HG03175 (cell line): ENCODE measurements at regions not wholly inside any gene's neighbourhood (a gene's known extent, or its start where the extent isn't known, plus 50 kb on each side); places are given as distances from the start of the nearest gene placed in this dataset.

Source experiments
- ATAC-seq: cut with Tn5 transposase; IDR thresholded peaks from one replicate; pipeline ENCODE4 v1.9.1; 2021; ENCODE audit warnings: mild to moderate bottlenecking, moderate library complexity; ENCODE audit not compliant: unreplicated experiment

- no peak for ATAC-seq
Measured at GRCh38 chr2:145315053-145315452, 795.1 kb upstream of the ZEB2 start.

DNA sequence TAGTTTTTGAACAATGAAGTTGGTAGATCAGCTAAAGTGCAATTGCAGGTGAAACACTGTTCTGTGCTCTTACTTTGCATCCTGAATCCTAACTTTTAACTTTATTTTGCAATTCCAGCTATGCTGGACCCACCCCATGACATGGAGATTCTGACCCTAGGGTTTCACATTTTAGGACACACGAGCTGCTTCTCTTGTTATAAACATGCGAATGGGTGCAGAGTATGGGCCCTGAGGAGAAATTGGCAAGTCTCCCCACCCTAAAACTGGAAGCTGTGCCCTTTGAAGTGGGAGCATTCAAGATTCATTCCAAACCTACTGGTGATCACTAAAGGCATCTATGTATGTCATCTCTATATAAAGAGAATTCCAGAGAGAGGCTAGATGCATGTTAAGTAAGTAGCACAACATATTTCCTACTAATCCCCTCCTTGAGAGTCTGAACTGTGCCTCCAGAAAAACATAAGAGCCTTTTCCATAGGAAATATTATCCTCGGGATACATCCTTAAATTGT, 794.3 kb upstream of the ZEB2 start:
- ATAC-seq = no peak

DNA sequence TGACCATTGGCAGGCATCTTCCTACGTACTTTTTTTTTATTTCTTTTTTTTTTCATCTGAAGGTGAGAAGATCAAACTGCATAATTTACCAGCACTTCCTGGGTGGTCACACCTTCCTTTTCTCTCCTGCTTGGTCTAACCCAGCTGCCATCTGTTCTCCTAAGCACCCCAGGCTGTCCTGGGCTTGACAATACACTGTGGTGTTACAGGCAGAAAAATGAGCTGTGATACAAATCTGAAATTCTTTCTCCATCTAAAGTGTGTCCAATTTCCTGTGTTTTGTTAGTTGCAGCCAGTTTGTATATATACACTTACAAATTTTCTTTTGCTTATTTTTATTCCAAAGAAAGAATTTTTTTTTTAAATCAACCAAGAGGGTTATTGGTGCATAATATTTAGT, 786.0 kb upstream of the ZEB2 start:
- ATAC-seq = no peak

DNA sequence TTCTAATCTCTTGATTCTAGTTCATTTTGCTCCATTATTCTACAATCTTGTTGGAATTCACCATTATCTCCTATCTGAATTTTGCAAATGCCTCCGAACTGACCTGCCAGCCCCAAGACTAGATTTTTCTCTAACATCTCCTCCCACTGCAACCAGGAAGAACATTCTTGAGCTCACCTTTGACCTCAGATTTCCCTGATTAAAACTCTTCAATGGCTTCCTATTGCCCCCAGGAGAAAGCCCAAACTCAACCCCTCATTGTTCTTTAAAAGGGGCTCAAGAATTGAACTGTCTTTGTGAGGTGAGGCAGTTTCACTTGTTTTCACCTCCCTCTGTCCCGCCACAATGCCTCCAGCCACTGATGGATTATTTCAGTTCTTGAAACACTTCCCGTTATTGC, 784.6 kb upstream of the ZEB2 start:
- no peak for ATAC-seq

- ATAC-seq = no peak
Measured at GRCh38 chr2:145303536-145303935, 783.6 kb upstream of the ZEB2 start.

DNA sequence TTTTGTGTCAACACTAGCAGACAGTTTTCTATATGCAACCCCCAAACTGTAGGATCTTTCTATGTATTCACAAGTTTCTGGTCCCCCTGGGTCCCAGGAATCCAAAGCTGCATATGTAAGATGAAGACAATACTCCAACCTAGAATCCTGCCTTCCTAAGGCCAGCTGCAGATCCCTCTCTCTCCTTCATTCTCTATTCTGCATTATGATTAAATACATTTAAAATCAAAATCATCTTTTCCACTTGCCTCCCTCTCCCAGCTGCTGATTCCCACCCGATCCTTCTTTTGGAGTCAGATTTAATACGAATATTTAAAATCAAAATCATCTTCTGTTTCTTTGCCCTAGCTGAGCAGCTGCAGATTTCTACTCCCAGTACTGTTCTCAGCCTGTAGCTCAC, 783.0 kb upstream of the ZEB2 start:
- ATAC-seq = no peak

GRCh38 chr2:145302451-145302850, 782.5 kb upstream of the ZEB2 start:
- ATAC-seq = no peak

GRCh38 chr2:145299368-145299767, 779.4 kb upstream of the ZEB2 start:
- no peak for ATAC-seq

GRCh38 chr2:145292166-145292565, 772.2 kb upstream of the ZEB2 start:
- no peak for ATAC-seq

DNA sequence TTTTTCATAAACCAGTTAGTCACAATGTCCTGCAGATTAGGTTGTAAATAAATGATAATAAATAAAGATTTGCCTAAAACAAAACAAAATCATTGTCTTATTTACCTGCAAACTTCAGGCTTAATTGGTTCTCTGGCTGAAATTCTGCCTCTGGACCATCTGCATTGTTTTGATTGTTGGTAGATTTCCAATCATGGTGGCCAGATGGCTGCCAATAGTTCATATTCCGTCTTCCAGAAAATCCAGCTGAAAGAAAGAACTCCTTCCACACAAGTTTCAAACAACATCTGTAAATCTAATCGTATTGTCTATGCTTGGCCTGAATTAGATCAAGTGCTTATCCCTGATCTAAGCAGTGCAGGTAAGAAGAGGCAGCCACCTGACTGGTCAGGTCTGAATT, 771.1 kb upstream of the ZEB2 start:
- no peak for ATAC-seq

- no peak for ATAC-seq
Measured at GRCh38 chr2:145289946-145290345, 770.0 kb upstream of the ZEB2 start.

GRCh38 chr2:145288650-145289496, 769.0 kb upstream of the ZEB2 start:
- no peak for ATAC-seq

- no peak for ATAC-seq
Measured at GRCh38 chr2:145287736-145288135, 767.8 kb upstream of the ZEB2 start.

GRCh38 chr2:145286716-145287275, 766.9 kb upstream of the ZEB2 start:
- no peak for ATAC-seq

DNA sequence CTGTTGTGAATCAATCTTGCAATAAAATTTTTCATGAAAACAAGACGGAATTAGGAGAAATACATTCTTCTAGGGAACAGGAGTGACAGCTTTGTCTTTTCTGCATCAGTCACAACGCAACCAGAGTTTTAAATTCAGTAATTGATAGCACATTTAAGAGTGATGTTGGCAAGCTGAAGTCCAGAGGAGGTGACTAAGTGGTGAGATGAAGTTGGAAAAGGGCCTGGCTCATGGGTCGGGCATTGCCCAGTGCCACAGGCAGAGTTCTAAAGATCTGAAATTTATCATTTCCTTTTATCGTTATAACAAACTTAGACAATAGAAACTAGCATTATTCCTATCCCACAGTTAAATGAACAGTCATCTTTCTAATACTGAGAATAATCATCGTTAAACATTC, 764.6 kb upstream of the ZEB2 start:
- ATAC-seq = no peak

DNA sequence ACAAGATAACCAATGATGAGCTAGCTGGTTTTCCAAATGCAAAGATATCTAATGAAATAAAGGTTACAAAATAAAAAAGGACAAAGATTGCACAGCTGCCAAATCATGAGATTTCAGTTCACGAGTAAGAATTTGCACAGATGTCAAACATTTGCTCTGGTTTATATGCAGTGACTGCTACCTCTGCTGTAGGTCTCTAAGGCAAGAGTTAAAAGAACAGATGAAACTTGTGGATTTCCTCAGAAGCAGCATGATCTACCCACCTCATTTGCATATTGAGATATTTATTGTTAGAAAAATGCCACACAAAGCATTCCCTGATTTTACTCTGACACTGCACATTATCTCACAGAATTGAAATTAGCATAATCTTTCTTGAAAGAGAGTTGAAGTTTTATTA, 763.2 kb upstream of the ZEB2 start:
- no peak for ATAC-seq

DNA sequence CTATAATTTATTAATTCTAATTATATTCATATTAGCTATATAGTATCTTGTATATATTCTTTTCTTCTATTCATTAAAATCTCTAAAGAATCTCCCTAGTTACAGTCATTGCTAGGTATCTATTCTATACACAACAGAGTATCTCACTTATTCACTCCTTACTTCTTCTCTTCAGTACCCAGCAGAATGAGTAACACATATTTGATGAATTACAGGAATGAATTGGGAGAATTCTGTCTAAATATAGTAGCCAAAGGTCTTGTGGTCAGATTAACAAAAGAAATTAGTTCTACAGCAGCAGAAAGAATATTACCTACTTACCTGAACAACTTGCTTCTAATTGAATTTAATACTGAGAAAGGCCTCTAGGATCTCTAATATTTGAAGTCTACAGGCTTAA, 758.0 kb upstream of the ZEB2 start:
- ATAC-seq = no peak

DNA sequence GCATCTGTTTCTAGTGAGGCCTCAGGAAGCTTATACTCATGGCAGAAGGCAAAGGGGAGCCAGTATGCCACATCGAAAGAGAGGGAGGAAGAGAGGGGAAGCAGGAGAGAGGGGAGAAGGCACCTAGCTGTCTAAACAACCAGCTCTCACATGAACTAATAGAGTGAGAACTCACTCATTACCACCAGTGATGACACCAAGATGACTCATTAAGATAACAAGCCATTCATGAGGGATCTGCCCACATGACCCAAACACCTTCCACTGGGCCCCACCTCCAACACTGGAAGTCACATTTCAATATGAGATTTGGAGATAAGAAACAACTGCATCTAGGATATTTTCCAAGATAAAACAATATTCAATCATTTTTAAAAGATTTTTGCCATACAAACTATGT, 753.9 kb upstream of the ZEB2 start:
- ATAC-seq = no peak

DNA sequence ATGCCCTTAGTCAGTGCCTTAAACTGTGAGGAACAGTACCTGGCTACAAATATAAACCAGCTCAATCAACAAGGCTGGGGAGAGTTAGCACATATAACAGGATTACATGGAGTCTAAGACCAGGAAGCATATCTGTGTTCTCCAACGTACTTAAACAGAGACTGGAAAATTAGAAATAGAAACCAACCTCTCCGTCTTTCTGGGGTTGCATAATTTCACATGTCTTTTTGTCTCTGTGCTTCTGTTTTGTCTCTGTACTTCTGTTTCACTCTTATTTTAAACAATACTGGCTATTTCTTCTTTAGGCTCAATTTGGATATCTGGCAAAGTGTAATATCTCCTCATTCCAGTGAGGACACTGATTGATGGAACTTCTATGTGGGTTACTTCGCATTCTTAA, 749.0 kb upstream of the ZEB2 start:
- no peak for ATAC-seq

GRCh38 chr2:145267451-145267850, 747.5 kb upstream of the ZEB2 start:
- ATAC-seq = no peak

- ATAC-seq = no peak
Measured at GRCh38 chr2:145265244-145265643, 745.3 kb upstream of the ZEB2 start.

DNA sequence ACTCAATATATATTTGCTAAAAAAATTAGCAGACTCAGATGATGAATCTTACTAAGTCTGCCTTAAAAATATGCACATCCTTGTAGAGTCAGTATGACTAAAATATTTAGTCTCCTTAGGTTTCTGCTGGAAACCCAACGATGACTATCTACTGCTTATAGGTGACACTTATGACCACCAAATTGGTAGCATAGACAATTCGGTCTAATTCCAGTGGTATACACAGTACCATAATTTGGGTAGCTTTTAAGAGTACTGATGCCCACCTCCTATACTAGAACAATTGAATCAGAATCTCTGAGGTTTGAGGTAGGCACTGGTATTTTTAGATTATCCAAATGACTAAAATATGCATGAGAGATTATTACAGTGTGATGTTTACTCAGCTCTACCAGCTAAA, 740.8 kb upstream of the ZEB2 start:
- no peak for ATAC-seq

DNA sequence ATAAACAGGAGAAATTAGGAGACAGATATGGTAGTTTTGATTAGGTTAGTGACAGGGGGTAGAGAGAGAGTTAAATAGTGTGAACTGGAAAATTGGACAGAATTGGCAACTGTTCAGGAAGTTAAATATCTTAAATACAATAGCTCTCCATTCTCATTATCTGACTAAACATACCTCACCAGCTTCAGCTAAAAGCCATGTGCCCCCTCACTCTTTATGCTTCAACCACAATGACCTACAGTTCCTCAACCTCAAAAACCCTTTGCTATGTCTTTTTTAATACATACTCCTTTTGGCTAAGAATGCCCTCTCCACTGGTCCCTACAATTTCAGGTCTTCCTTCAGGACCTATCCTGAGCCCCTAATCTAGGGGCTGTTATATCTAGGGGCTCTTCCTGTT, 740.2 kb upstream of the ZEB2 start:
- ATAC-seq = no peak
